ENCODE measurements at regions not wholly inside any gene's neighbourhood (a gene's known extent, or its start where the extent isn't known, plus 50 kb on each side); places are given as distances from the start of the nearest gene placed in this dataset.

GRCh38 chr12:28618171-28618570, 427.9 kb downstream of the CCDC91 start:
- TF ChIP-seq EZH2 (IDR thresholded peaks at IDR 0.05; ENCODE audit: borderline replicate concordance, low read depth, low read length, severe bottlenecking) (no peak), CTCF (IDR thresholded peaks at IDR 0.05; ENCODE audit: borderline replicate concordance, extremely low read depth, low read length, poor library complexity, severe bottlenecking) (no peak)
